Naive thymus-derived CD4-positive, alpha-beta T cell (primary cell): ENCODE measurements at regions not wholly inside any gene's neighbourhood (a gene's known extent, or its start where the extent isn't known, plus 50 kb on each side); places are given as distances from the start of the nearest gene placed in this dataset.

Source experiments
- ATAC-seq: fragments of 150-1000 bp; cut with Tn5 transposase; 2 replicates; pipeline ENCODE4 v1.10.0; 2021; ENCODE audit warnings: mild to moderate bottlenecking, moderate library complexity
- CTCF ChIA-PET: fragments of 350-600 bp; sonication (Branson Sonifier 250); formaldehyde crosslinking; loops from one replicate; lab custom pipeline; 2021; ENCODE audit warnings: antibody characterized with exemption; lab: Charles Lee
- POLR2A ChIA-PET: fragments of 350-600 bp; sonication (Branson Sonifier 250); formaldehyde crosslinking; loops from one replicate; lab custom pipeline; 2021; ENCODE audit warnings: antibody characterized with exemption, inconsistent platforms; lab: Charles Lee
- DNase-seq, 9 donors: peaks; one replicate each; pipeline versions ENCODE4 v3.0.0 to v3.0.0-alpha.2; 2020 to 2022; ENCODE audit warnings: mixed read lengths in 1 of 9
- H3K27ac ChIP-seq: one replicate; pipeline ENCODE4 v1.7.0; 2013; ENCODE audit warnings: mild to moderate bottlenecking, low read depth, low read length, moderate library complexity
- H3K27me3 ChIP-seq, 2 donors: one replicate each; pipeline ENCODE4 v1.7.0; 2013; ENCODE audit warnings: low read length in 2 of 2, mild to moderate bottlenecking in 2 of 2, moderate library complexity in 2 of 2; ENCODE audit not compliant: control insufficient read depth in 2 of 2, insufficient read depth in 2 of 2
- H3K36me3 ChIP-seq, 3 experiments: 1 replicate in 2 of 3; 2 replicates in 1 of 3; pipeline ENCODE4 v1.7.0; 2013; ENCODE audit warnings: low read length in 3 of 3, mild to moderate bottlenecking in 3 of 3, moderate library complexity in 1 of 3; ENCODE audit not compliant: insufficient read depth in 3 of 3, control insufficient read depth in 2 of 3
- H3K4me1 ChIP-seq, 2 donors: one replicate each; pipeline ENCODE4 v1.7.0; 2013; ENCODE audit warnings: low read length in 2 of 2, mild to moderate bottlenecking in 2 of 2, moderate library complexity in 1 of 2; ENCODE audit not compliant: control insufficient read depth in 2 of 2, insufficient read depth in 2 of 2
- H3K4me3 ChIP-seq: 2 replicates; pipeline ENCODE4 v1.7.0; 2013; ENCODE audit warnings: mild to moderate bottlenecking, low read length
- H3K9me3 ChIP-seq, 3 experiments: 1 replicate in 2 of 3; 2 replicates in 1 of 3; pipeline ENCODE4 v1.7.0; 2013; ENCODE audit warnings: low read length in 3 of 3; ENCODE audit not compliant: control insufficient read depth in 2 of 3
- H3K27ac Mint-ChIP-seq, 9 donors: one replicate each; pipeline ENCODE4 v1.8.0; 2020 to 2022; ENCODE audit warnings: mixed read lengths in 9 of 9, mild to moderate bottlenecking in 8 of 9, moderate library complexity in 5 of 9, inconsistent platforms in 2 of 9
- H3K27me3 Mint-ChIP-seq, 5 donors: one replicate each; pipeline ENCODE4 v1.8.0; 2021 to 2022; ENCODE audit warnings: mixed read lengths in 5 of 5, mild to moderate bottlenecking in 1 of 5
- H3K36me3 Mint-ChIP-seq, 5 donors: one replicate each; pipeline ENCODE4 v1.8.0; 2020 to 2022; ENCODE audit warnings: mixed read lengths in 5 of 5, mild to moderate bottlenecking in 3 of 5, inconsistent platforms in 1 of 5
- H3K4me1 Mint-ChIP-seq, 7 donors: one replicate each; pipeline ENCODE4 v1.8.0; 2020 to 2022; ENCODE audit warnings: mixed read lengths in 7 of 7, mild to moderate bottlenecking in 3 of 7, inconsistent platforms in 1 of 7
- H3K4me3 Mint-ChIP-seq, 10 donors: one replicate each; pipeline ENCODE4 v1.8.0; 2020 to 2022; ENCODE audit warnings: mild to moderate bottlenecking in 10 of 10, mixed read lengths in 10 of 10, moderate library complexity in 6 of 10, inconsistent platforms in 2 of 10
- H3K9me3 Mint-ChIP-seq, 11 donors: one replicate each; pipeline ENCODE4 v1.8.0; 2020 to 2022; ENCODE audit warnings: mixed read lengths in 11 of 11, mild to moderate bottlenecking in 4 of 11, inconsistent platforms in 1 of 11, moderate library complexity in 1 of 11
- intact Hi-C, 2 donors: fragments of 100-400 bp; cut with micrococcal nuclease; formaldehyde crosslinking; loops; one replicate each; pipeline ENCODE4 v1.15.1; 2023

DNA sequence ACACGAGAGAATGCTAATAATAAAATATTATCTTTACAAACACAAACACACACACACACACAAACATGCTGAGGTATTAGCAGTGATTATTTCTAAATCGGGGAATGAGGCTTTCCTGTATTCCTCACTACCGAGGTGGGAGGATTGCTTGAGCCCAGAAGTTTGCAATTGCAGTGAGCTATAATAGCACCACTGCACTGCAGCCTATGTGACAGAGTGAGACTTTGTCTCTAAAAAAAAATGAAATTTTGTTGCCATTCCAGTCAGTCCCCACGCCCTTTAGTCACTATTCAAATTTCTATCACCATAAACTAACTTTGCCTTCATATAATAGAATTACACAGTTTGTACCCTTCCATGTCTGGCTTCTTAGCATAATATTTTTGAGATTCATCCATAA lies 456.5 kb upstream of the CPEB2 start:
- intact Hi-C loops, result no loop called here

DNA sequence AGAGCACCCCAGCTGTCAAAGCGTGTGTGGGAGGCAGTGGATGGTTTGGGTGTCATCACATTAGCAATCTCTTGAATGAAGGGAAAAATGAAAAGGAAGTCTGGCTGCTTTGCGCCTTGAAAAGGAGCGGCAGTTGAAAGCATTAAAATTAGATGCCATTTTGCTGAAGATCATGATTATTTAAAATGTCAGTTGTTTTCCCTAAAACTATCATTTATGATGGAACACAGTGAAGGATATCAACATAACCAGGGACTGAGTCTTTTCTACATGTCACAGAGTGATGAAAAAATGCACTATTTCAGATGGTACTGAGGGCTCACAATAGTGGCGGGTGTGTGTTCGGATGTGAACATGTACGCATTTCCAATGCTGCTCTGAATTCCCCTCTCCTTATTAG lies 450.2 kb upstream of the CPEB2 start:
- Mint-ChIP-seq H3K36me3 (no peaks in the 10 kb centered on the region), H3K9me3 (peaks cover 0 to 12% (median 3%) of the 10 kb centered on the region in 11 donors), H3K27me3 (peaks cover 0 to 5% (median 0%) of the 10 kb centered on the region in 5 donors), H3K4me3 (no peak overlapping the region), H3K27ac (no peak overlapping the region), H3K4me1 (no peaks in the 10 kb centered on the region)
- intact Hi-C loops, result no loop called here
- H3K36me3 ChIP-seq, result no peaks in the 10 kb centered on the region
- DNase-seq (no peak), ATAC-seq (no peak)
- no peaks in the 10 kb centered on the region for H3K9me3 ChIP-seq
- no peak overlapping the region for H3K4me3 ChIP-seq
- no peak overlapping the region for H3K27ac ChIP-seq
- ChIA-PET POLR2A (no interaction called here), CTCF (no interaction called here)
- H3K4me1 ChIP-seq, result no peaks in the 10 kb centered on the region
- H3K27me3 ChIP-seq, result no peaks in the 10 kb centered on the region

More for the DNA sequence above, 456.5 kb upstream of the CPEB2 start:
- ChIA-PET POLR2A (no interaction called here), CTCF (no interaction called here)
- H3K27me3 ChIP-seq, result no peaks in the 10 kb centered on the region
- Mint-ChIP-seq H3K27me3 (peaks cover 0 to 5% (median 0%) of the 10 kb centered on the region in 5 donors), H3K4me3 (no peak overlapping the region), H3K36me3 (no peaks in the 10 kb centered on the region), H3K27ac (no peak overlapping the region), H3K4me1 (no peaks in the 10 kb centered on the region), H3K9me3 (peaks cover 0 to 15% (median 6%) of the 10 kb centered on the region in 11 donors)
- no peaks in the 10 kb centered on the region for H3K36me3 ChIP-seq
- no peak overlapping the region for H3K4me3 ChIP-seq
- DNase-seq, result no peak
- no peak overlapping the region for H3K27ac ChIP-seq
- no peaks in the 10 kb centered on the region for H3K9me3 ChIP-seq
- ATAC-seq, result no peak
- H3K4me1 ChIP-seq, result no peaks in the 10 kb centered on the region

DNA sequence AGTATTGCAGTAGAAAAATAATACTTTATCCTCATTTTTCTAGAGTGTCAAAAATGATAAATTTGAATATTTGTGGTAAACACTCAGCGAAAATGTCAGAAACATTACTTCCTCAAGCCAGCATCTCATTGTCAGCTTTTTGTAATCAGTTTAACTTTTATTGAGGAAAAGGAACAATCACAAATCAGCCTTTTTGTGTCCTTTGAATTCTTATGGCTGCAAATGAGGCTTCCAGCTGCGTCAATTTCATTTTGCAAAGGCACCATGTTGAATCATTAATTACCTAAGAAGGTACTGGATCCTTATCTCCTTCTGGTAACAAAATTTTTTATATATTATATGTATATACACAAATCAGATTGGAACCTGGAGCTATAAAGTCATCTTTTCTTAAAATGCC lies 442.6 kb upstream of the CPEB2 start:
- H3K9me3 Mint-ChIP-seq, result peaks cover 0 to 4% (median 0%) of the 10 kb centered on the region in 11 donors
- no peaks in the 10 kb centered on the region for H3K27me3 ChIP-seq
- H3K27me3 Mint-ChIP-seq, result peaks cover 0 to 7% (median 6%) of the 10 kb centered on the region in 5 donors
- H3K27ac Mint-ChIP-seq, result no peak overlapping the region
- no peak overlapping the region for H3K4me3 ChIP-seq
- H3K4me1 ChIP-seq, result no peaks in the 10 kb centered on the region
- no peaks in the 10 kb centered on the region for H3K36me3 Mint-ChIP-seq
- no peak overlapping the region for H3K27ac ChIP-seq
- H3K9me3 ChIP-seq, result no peaks in the 10 kb centered on the region
- no peak overlapping the region for H3K4me3 Mint-ChIP-seq
- intact Hi-C loops, result no loop called here
- no peak for DNase-seq
- H3K36me3 ChIP-seq, result no peaks in the 10 kb centered on the region
- ATAC-seq, result no peak
- CTCF ChIA-PET, result no interaction called here
- H3K4me1 Mint-ChIP-seq, result no peaks in the 10 kb centered on the region
- POLR2A ChIA-PET, result no interaction called here

DNA sequence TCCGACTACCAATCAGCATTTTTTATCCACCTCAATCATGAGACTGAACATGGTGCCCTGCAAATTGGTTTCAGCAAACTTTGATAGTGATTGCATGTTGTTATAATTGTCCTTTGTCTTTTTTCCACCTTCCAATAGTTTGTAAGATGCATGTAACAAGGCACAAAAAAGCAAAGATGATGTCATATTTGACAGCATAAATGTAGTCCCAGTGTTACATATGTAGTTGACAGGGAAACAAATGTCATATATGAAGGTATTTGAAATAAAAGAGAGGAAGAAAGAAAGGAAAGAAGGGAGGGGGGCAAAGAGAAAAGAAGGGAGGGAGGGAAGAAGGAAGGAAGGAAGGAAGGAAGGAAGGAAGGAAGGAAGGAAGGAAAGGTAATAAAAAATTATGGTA lies 441.7 kb upstream of the CPEB2 start:
- H3K27ac Mint-ChIP-seq, result no peak overlapping the region
- Histone ChIP-seq H3K9me3 (no peaks in the 10 kb centered on the region), H3K27ac (no peak overlapping the region), H3K36me3 (no peaks in the 10 kb centered on the region), H3K4me3 (no peak overlapping the region), H3K27me3 (no peaks in the 10 kb centered on the region), H3K4me1 (no peaks in the 10 kb centered on the region)
- H3K4me3 Mint-ChIP-seq, result no peak overlapping the region
- H3K27me3 Mint-ChIP-seq, result peaks cover 0 to 12% (median 6%) of the 10 kb centered on the region in 5 donors
- H3K4me1 Mint-ChIP-seq, result no peaks in the 10 kb centered on the region
- intact Hi-C loops, result no loop called here
- H3K9me3 Mint-ChIP-seq, result peaks cover 0 to 11% (median 0%) of the 10 kb centered on the region in 11 donors
- CTCF ChIA-PET, result no interaction called here
- DNase-seq (no peak), ATAC-seq (no peak)
- POLR2A ChIA-PET, result no interaction called here
- no peaks in the 10 kb centered on the region for H3K36me3 Mint-ChIP-seq

DNA sequence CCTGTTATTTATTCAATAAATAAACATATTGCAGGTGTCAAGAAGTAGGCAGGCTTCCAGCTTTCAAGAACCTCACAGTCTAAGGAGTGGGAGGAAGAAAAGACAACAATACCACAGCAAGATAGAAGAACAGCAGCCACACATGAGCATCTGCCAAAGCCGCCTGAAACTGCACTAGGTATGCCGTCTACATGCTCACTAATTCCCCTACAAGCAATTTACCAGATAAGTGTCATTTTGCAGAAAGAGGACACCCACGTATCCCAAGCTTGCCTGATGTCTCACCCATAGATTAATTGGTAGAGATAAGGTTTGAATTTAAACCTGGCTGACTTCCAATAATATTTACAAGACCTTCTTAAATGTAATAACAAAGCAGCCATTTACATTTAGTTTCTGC lies 439.4 kb upstream of the CPEB2 start:
- ATAC-seq, result no peak
- Histone ChIP-seq H3K27me3 (no peaks in the 10 kb centered on the region), H3K4me1 (no peaks in the 10 kb centered on the region), H3K4me3 (no peak overlapping the region), H3K36me3 (no peaks in the 10 kb centered on the region), H3K27ac (no peak overlapping the region), H3K9me3 (no peaks in the 10 kb centered on the region)
- Mint-ChIP-seq H3K27me3 (peaks cover 0 to 17% (median 6%) of the 10 kb centered on the region in 5 donors), H3K36me3 (no peaks in the 10 kb centered on the region), H3K4me3 (no peak overlapping the region), H3K9me3 (peaks cover 0 to 15% (median 0%) of the 10 kb centered on the region in 11 donors), H3K27ac (no peak overlapping the region), H3K4me1 (no peaks in the 10 kb centered on the region)
- CTCF ChIA-PET, result no interaction called here
- intact Hi-C loops, result no loop called here
- POLR2A ChIA-PET, result interaction anchor here (0.9 kb wide), 1 partner anchor 42 kb away, joined by 3 read pairs; no protein-coding TSS in a partner anchor
- DNase-seq, result no peak

DNA sequence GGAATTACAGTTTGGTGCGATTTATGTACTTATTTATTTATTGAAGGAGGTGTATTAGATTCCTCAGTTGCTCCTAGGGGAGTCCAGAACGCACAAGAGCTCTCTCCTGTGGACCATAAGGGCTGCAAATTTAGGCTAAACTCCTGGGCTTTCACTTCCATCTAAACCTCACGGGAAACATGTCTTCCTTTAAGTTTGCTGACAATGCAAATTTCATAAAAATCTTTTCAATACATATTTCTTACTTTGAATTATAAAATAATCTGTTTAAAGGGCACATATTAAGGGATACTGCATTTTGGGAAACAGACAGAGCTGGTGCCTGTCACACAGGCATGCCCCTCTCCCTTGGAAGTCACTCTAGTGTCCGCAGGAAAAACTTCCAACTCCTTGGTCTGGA lies 438.0 kb upstream of the CPEB2 start:
- H3K27ac ChIP-seq, result no peak overlapping the region
- H3K9me3 ChIP-seq, result no peaks in the 10 kb centered on the region
- H3K4me3 ChIP-seq, result no peak overlapping the region
- Mint-ChIP-seq H3K27me3 (peaks cover 0 to 17% (median 5%) of the 10 kb centered on the region in 5 donors), H3K27ac (no peak overlapping the region), H3K4me3 (no peak overlapping the region), H3K36me3 (no peaks in the 10 kb centered on the region), H3K9me3 (peaks cover 0 to 15% (median 0%) of the 10 kb centered on the region in 11 donors), H3K4me1 (no peaks in the 10 kb centered on the region)
- CTCF ChIA-PET, result no interaction called here
- POLR2A ChIA-PET, result no interaction called here
- no peaks in the 10 kb centered on the region for H3K36me3 ChIP-seq
- no peaks in the 10 kb centered on the region for H3K27me3 ChIP-seq
- H3K4me1 ChIP-seq, result no peaks in the 10 kb centered on the region
- intact Hi-C loops, result no loop called here
- no peak for ATAC-seq
- no peak for DNase-seq

DNA sequence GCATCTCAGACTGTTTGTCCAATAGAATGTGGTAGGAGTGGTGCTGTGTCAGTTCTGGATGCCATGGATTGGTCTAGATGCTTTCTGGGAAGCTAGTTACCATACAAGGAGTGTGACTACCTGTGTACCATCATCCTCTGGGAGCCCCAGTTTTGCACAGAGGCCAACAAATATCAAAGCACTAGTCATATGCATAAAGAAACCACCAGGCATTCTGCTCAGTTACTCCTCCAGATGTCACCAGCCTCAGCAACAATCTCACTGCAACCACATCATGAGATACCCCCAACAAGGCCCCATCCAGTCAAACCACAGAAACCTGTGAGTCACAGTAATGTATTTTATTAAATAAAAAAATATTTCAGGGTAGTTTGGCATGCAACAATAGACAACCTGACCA lies 435.8 kb upstream of the CPEB2 start:
- CTCF ChIA-PET, result no interaction called here
- Histone ChIP-seq H3K9me3 (no peaks in the 10 kb centered on the region), H3K36me3 (no peaks in the 10 kb centered on the region), H3K4me3 (no peak overlapping the region), H3K27ac (no peak overlapping the region), H3K27me3 (no peaks in the 10 kb centered on the region), H3K4me1 (no peaks in the 10 kb centered on the region)
- POLR2A ChIA-PET, result no interaction called here
- DNase-seq, result no peak
- no peak for ATAC-seq
- Mint-ChIP-seq H3K9me3 (peaks cover 0 to 15% (median 0%) of the 10 kb centered on the region in 11 donors), H3K4me1 (no peaks in the 10 kb centered on the region), H3K4me3 (no peak overlapping the region), H3K27ac (no peak overlapping the region), H3K36me3 (no peaks in the 10 kb centered on the region), H3K27me3 (peaks cover 0 to 17% (median 5%) of the 10 kb centered on the region in 5 donors)
- intact Hi-C loops, result no loop called here
